ENCODE measurements at regions not wholly inside any gene's neighbourhood (a gene's known extent, or its start where the extent isn't known, plus 50 kb on each side); places are given as distances from the start of the nearest gene placed in this dataset.

GRCh38 chr3:22621205-22621809 lies 581.8 kb upstream of the UBE2E2 start:
- no peak overlapping the region for H3K9ac ChIP-seq (ENCODE audit: low read length in 5 of 5)
- H3K4me1 ChIP-seq (ENCODE audit: control insufficient read depth in 5 of 5, insufficient read depth in 5 of 5, low read length in 5 of 5): no peaks in the 10 kb centered on the region
- no peaks in the 10 kb centered on the region for H3K9me3 ChIP-seq (ENCODE audit: control insufficient read depth in 5 of 5, low read length in 5 of 5)
- no peak overlapping the region for H3K4me3 ChIP-seq (ENCODE audit: low read depth in 1 of 5, low read length in 5 of 5)
- no peak overlapping the region for H3K27ac ChIP-seq (ENCODE audit: low read depth, low read length)
- no peaks in the 10 kb centered on the region for H3K36me3 ChIP-seq (ENCODE audit: control insufficient read depth in 5 of 5, insufficient read depth in 5 of 5, low read length in 5 of 5)
- H3K27me3 ChIP-seq (ENCODE audit: control insufficient read depth in 5 of 5, insufficient read depth in 4 of 5, low read length in 5 of 5): no peaks in the 10 kb centered on the region

- H3K9me3 ChIP-seq (ENCODE audit: control insufficient read depth in 5 of 5, low read length in 5 of 5): peaks cover 0 to 3% (median 0%) of the 10 kb centered on the region in 5 donors
- H3K36me3 ChIP-seq (ENCODE audit: control insufficient read depth in 5 of 5, insufficient read depth in 5 of 5, low read length in 5 of 5): no peaks in the 10 kb centered on the region
Observed at GRCh38 chr3:22627993-22628499, 575.1 kb upstream of the UBE2E2 start.

GRCh38 chr3:22632536-22632935 lies 570.6 kb upstream of the UBE2E2 start:
- Histone ChIP-seq H3K4me1 (ENCODE audit: control insufficient read depth in 5 of 5, insufficient read depth in 5 of 5, low read length in 5 of 5) (no peaks in the 10 kb centered on the region), H3K4me3 (ENCODE audit: low read depth in 1 of 5, low read length in 5 of 5) (no peak overlapping the region), H3K9me3 (ENCODE audit: control insufficient read depth in 5 of 5, low read length in 5 of 5) (no peaks in the 10 kb centered on the region), H3K27ac (ENCODE audit: low read depth, low read length) (no peak overlapping the region), H3K9ac (ENCODE audit: low read length in 5 of 5) (no peak overlapping the region), H3K36me3 (ENCODE audit: control insufficient read depth in 5 of 5, insufficient read depth in 5 of 5, low read length in 5 of 5) (no peaks in the 10 kb centered on the region), H3K27me3 (ENCODE audit: control insufficient read depth in 5 of 5, insufficient read depth in 4 of 5, low read length in 5 of 5) (no peaks in the 10 kb centered on the region)

More at GRCh38 chr3:22627993-22628499, 575.1 kb upstream of the UBE2E2 start:
- Histone ChIP-seq H3K27me3 (ENCODE audit: control insufficient read depth in 5 of 5, insufficient read depth in 4 of 5, low read length in 5 of 5) (no peaks in the 10 kb centered on the region), H3K27ac (ENCODE audit: low read depth, low read length) (no peak overlapping the region), H3K4me3 (ENCODE audit: low read depth in 1 of 5, low read length in 5 of 5) (no peak overlapping the region), H3K4me1 (ENCODE audit: control insufficient read depth in 5 of 5, insufficient read depth in 5 of 5, low read length in 5 of 5) (no peaks in the 10 kb centered on the region), H3K9ac (ENCODE audit: low read length in 5 of 5) (no peak overlapping the region)

- Histone ChIP-seq H3K27ac (ENCODE audit: low read depth, low read length) (no peak overlapping the region), H3K4me3 (ENCODE audit: low read depth in 1 of 5, low read length in 5 of 5) (no peak overlapping the region), H3K36me3 (ENCODE audit: control insufficient read depth in 5 of 5, insufficient read depth in 5 of 5, low read length in 5 of 5) (no peaks in the 10 kb centered on the region), H3K9me3 (ENCODE audit: control insufficient read depth in 5 of 5, low read length in 5 of 5) (peaks cover 0 to 5% (median 0%) of the 10 kb centered on the region in 5 donors), H3K9ac (ENCODE audit: low read length in 5 of 5) (no peak overlapping the region), H3K27me3 (ENCODE audit: control insufficient read depth in 5 of 5, insufficient read depth in 4 of 5, low read length in 5 of 5) (no peaks in the 10 kb centered on the region), H3K4me1 (ENCODE audit: control insufficient read depth in 5 of 5, insufficient read depth in 5 of 5, low read length in 5 of 5) (no peaks in the 10 kb centered on the region)
Observed at GRCh38 chr3:22634433-22634832, 568.7 kb upstream of the UBE2E2 start.

GRCh38 chr3:22659651-22660475 lies 543.3 kb upstream of the UBE2E2 start:
- Histone ChIP-seq H3K27me3 (ENCODE audit: control insufficient read depth in 5 of 5, insufficient read depth in 4 of 5, low read length in 5 of 5) (peaks cover 0 to 2% (median 0%) of the 10 kb centered on the region in 5 donors), H3K4me3 (ENCODE audit: low read depth in 1 of 5, low read length in 5 of 5) (no peak overlapping the region), H3K27ac (ENCODE audit: low read depth, low read length) (no peak overlapping the region), H3K36me3 (ENCODE audit: control insufficient read depth in 5 of 5, insufficient read depth in 5 of 5, low read length in 5 of 5) (no peaks in the 10 kb centered on the region), H3K4me1 (ENCODE audit: control insufficient read depth in 5 of 5, insufficient read depth in 5 of 5, low read length in 5 of 5) (no peaks in the 10 kb centered on the region), H3K9me3 (ENCODE audit: control insufficient read depth in 5 of 5, low read length in 5 of 5) (no peaks in the 10 kb centered on the region), H3K9ac (ENCODE audit: low read length in 5 of 5) (no peak overlapping the region)

- Histone ChIP-seq H3K4me3 (ENCODE audit: low read depth in 1 of 5, low read length in 5 of 5) (no peak overlapping the region), H3K36me3 (ENCODE audit: control insufficient read depth in 5 of 5, insufficient read depth in 5 of 5, low read length in 5 of 5) (no peaks in the 10 kb centered on the region), H3K27me3 (ENCODE audit: control insufficient read depth in 5 of 5, insufficient read depth in 4 of 5, low read length in 5 of 5) (peaks cover 0 to 2% (median 0%) of the 10 kb centered on the region in 5 donors), H3K27ac (ENCODE audit: low read depth, low read length) (no peak overlapping the region), H3K9me3 (ENCODE audit: control insufficient read depth in 5 of 5, low read length in 5 of 5) (no peaks in the 10 kb centered on the region), H3K9ac (ENCODE audit: low read length in 5 of 5) (no peak overlapping the region), H3K4me1 (ENCODE audit: control insufficient read depth in 5 of 5, insufficient read depth in 5 of 5, low read length in 5 of 5) (no peaks in the 10 kb centered on the region)
Observed at GRCh38 chr3:22660606-22661005, 542.5 kb upstream of the UBE2E2 start.

- no peak overlapping the region for H3K4me3 ChIP-seq (ENCODE audit: low read depth in 1 of 5, low read length in 5 of 5)
- no peak overlapping the region for H3K9ac ChIP-seq (ENCODE audit: low read length in 5 of 5)
- H3K9me3 ChIP-seq (ENCODE audit: control insufficient read depth in 5 of 5, low read length in 5 of 5): no peaks in the 10 kb centered on the region
- no peaks in the 10 kb centered on the region for H3K36me3 ChIP-seq (ENCODE audit: control insufficient read depth in 5 of 5, insufficient read depth in 5 of 5, low read length in 5 of 5)
- no peak overlapping the region for H3K27ac ChIP-seq (ENCODE audit: low read depth, low read length)
- H3K27me3 ChIP-seq (ENCODE audit: control insufficient read depth in 5 of 5, insufficient read depth in 4 of 5, low read length in 5 of 5): peaks cover 0 to 2% (median 0%) of the 10 kb centered on the region in 5 donors
- no peaks in the 10 kb centered on the region for H3K4me1 ChIP-seq (ENCODE audit: control insufficient read depth in 5 of 5, insufficient read depth in 5 of 5, low read length in 5 of 5)
Observed at GRCh38 chr3:22661121-22661700, 541.9 kb upstream of the UBE2E2 start.

- Histone ChIP-seq H3K27ac (ENCODE audit: low read depth, low read length) (no peak overlapping the region), H3K27me3 (ENCODE audit: control insufficient read depth in 5 of 5, insufficient read depth in 4 of 5, low read length in 5 of 5) (no peaks in the 10 kb centered on the region), H3K4me1 (ENCODE audit: control insufficient read depth in 5 of 5, insufficient read depth in 5 of 5, low read length in 5 of 5) (no peaks in the 10 kb centered on the region), H3K9me3 (ENCODE audit: control insufficient read depth in 5 of 5, low read length in 5 of 5) (no peaks in the 10 kb centered on the region), H3K4me3 (ENCODE audit: low read depth in 1 of 5, low read length in 5 of 5) (no peak overlapping the region), H3K9ac (ENCODE audit: low read length in 5 of 5) (no peak overlapping the region), H3K36me3 (ENCODE audit: control insufficient read depth in 5 of 5, insufficient read depth in 5 of 5, low read length in 5 of 5) (no peaks in the 10 kb centered on the region)
Observed at GRCh38 chr3:22665528-22665927, 537.6 kb upstream of the UBE2E2 start.

GRCh38 chr3:22666736-22667135 lies 536.4 kb upstream of the UBE2E2 start:
- H3K36me3 ChIP-seq (ENCODE audit: control insufficient read depth in 5 of 5, insufficient read depth in 5 of 5, low read length in 5 of 5): no peaks in the 10 kb centered on the region
- H3K9me3 ChIP-seq (ENCODE audit: control insufficient read depth in 5 of 5, low read length in 5 of 5): no peaks in the 10 kb centered on the region
- no peak overlapping the region for H3K27ac ChIP-seq (ENCODE audit: low read depth, low read length)
- no peak overlapping the region for H3K9ac ChIP-seq (ENCODE audit: low read length in 5 of 5)
- H3K4me1 ChIP-seq (ENCODE audit: control insufficient read depth in 5 of 5, insufficient read depth in 5 of 5, low read length in 5 of 5): no peaks in the 10 kb centered on the region
- no peaks in the 10 kb centered on the region for H3K27me3 ChIP-seq (ENCODE audit: control insufficient read depth in 5 of 5, insufficient read depth in 4 of 5, low read length in 5 of 5)
- H3K4me3 ChIP-seq (ENCODE audit: low read depth in 1 of 5, low read length in 5 of 5): no peak overlapping the region

- no peaks in the 10 kb centered on the region for H3K4me1 ChIP-seq (ENCODE audit: control insufficient read depth in 5 of 5, insufficient read depth in 5 of 5, low read length in 5 of 5)
- no peak overlapping the region for H3K27ac ChIP-seq (ENCODE audit: low read depth, low read length)
- H3K27me3 ChIP-seq (ENCODE audit: control insufficient read depth in 5 of 5, insufficient read depth in 4 of 5, low read length in 5 of 5): no peaks in the 10 kb centered on the region
Observed at GRCh38 chr3:22671848-22672247, 531.3 kb upstream of the UBE2E2 start.

More at GRCh38 chr3:22671848-22672247, 531.3 kb upstream of the UBE2E2 start:
- Histone ChIP-seq H3K36me3 (ENCODE audit: control insufficient read depth in 5 of 5, insufficient read depth in 5 of 5, low read length in 5 of 5) (no peaks in the 10 kb centered on the region), H3K9me3 (ENCODE audit: control insufficient read depth in 5 of 5, low read length in 5 of 5) (peaks cover 0 to 4% (median 0%) of the 10 kb centered on the region in 5 donors), H3K4me3 (ENCODE audit: low read depth in 1 of 5, low read length in 5 of 5) (no peak overlapping the region), H3K9ac (ENCODE audit: low read length in 5 of 5) (no peak overlapping the region)
